ENCODE measurements at regions not wholly inside any gene's neighbourhood (a gene's known extent, or its start where the extent isn't known, plus 50 kb on each side); places are given as distances from the start of the nearest gene placed in this dataset.

DNA sequence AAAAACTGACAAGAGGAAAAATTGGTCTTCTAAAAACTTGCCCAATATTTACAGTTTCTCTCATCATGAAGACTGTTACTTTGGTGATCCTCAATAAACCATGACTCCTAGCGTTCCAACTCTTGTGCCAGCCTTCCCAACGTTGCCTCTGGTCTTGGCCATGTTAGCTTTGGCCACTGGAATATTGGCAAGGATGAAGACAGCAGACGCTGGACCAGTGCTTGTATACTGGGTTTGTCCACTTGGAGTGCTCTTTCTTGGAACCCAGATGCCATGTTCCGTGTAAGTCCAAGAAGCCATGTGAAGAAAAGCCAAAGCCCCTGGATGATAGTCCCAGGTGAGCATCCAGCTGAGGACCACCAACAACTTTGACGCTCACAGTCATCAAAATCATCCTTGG lies 379.6 kb downstream of the NUAK1 start:
- Histone ChIP-seq H3K9me2 (replicated peaks; ENCODE audit: insufficient read depth, low read length) (no peaks in the 10 kb centered on the region), H3K4me2 (ENCODE audit: low read depth, low read length, poor library complexity, severe bottlenecking) (no peak overlapping the region), H3K27me3 (ENCODE audit: low read length) (no peaks in the 10 kb centered on the region), H3K9me3 (ENCODE audit: insufficient read depth, low read length) (no peaks in the 10 kb centered on the region), H3F3A (ENCODE audit: insufficient read depth) (no peaks in the 10 kb centered on the region), H4K20me1 (ENCODE audit: low read depth, low read length) (no peaks in the 10 kb centered on the region), H3K36me3 (ENCODE audit: low read length) (no peaks in the 10 kb centered on the region), H3K9ac (ENCODE audit: low read length) (no peak overlapping the region), H3K4me3 (ENCODE audit: insufficient read depth, low read length, poor library complexity, severe bottlenecking) (no peak overlapping the region), H3K27ac (ENCODE audit: low read depth, low read length) (no peak overlapping the region), H3K79me2 (ENCODE audit: insufficient read depth, low read length) (no peaks in the 10 kb centered on the region), H2AFZ (ENCODE audit: low read depth, low read length, severe bottlenecking) (no peak overlapping the region)
- TF ChIP-seq CTCF (IDR thresholded peaks at IDR 0.05; ENCODE audit: insufficient read depth, low read length, poor library complexity, severe bottlenecking) (no peak), EZH2phosphoT487 (conservative IDR thresholded peaks at IDR 0.05; ENCODE audit: low read length) (no peak)

GRCh38 chr12:105761075-105761474 lies 377.7 kb downstream of the NUAK1 start:
- Histone ChIP-seq H4K20me1 (ENCODE audit: low read depth, low read length) (no peaks in the 10 kb centered on the region), H3K79me2 (ENCODE audit: insufficient read depth, low read length) (no peaks in the 10 kb centered on the region), H3K4me3 (ENCODE audit: insufficient read depth, low read length, poor library complexity, severe bottlenecking) (no peak overlapping the region), H3K36me3 (ENCODE audit: low read length) (no peaks in the 10 kb centered on the region), H3K27ac (ENCODE audit: low read depth, low read length) (no peak overlapping the region), H3K9me2 (replicated peaks; ENCODE audit: insufficient read depth, low read length) (no peaks in the 10 kb centered on the region), H3K4me2 (ENCODE audit: low read depth, low read length, poor library complexity, severe bottlenecking) (no peak overlapping the region), H2AFZ (ENCODE audit: low read depth, low read length, severe bottlenecking) (no peak overlapping the region), H3K9me3 (ENCODE audit: insufficient read depth, low read length) (no peaks in the 10 kb centered on the region), H3K27me3 (ENCODE audit: low read length) (no peaks in the 10 kb centered on the region), H3K9ac (ENCODE audit: low read length) (no peak overlapping the region), H3F3A (ENCODE audit: insufficient read depth) (no peaks in the 10 kb centered on the region)
- TF ChIP-seq EZH2phosphoT487 (conservative IDR thresholded peaks at IDR 0.05; ENCODE audit: low read length) (no peak), CTCF (IDR thresholded peaks at IDR 0.05; ENCODE audit: insufficient read depth, low read length, poor library complexity, severe bottlenecking) (no peak)

DNA sequence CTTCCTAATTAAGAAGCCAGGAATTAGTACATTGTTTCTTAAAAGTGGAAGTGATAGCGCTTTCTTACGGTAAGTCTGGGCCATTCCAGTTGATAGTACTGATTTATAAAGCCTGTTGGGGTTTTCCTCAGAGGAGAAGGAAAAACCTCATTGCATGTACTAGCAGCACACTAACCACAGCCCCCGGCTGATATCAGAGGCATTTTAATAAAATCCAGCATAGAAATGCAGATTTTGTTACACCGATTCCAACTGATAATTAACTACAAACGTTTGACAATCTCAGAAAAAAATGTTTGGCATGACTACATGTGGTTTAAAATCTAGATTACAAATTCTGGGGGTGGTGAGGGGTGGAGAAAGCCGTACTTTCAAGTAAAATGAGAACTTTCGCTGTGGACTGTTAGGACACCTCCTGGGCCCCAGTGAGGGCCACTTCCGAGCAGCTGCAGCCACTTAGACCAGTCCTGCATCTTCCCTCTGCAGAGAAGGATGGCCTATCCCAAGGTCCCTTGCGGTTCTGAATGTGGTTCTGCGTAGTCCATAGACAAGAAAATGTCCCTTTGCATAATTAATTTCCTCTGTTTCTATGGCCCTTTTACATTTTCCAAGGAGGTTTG lies 374.4 kb downstream of the NUAK1 start:
- H3K36me3 ChIP-seq (ENCODE audit: low read length) = no peaks in the 10 kb centered on the region
- TF ChIP-seq CTCF (IDR thresholded peaks at IDR 0.05; ENCODE audit: insufficient read depth, low read length, poor library complexity, severe bottlenecking) = no peak
- no peak for TF ChIP-seq EZH2phosphoT487 (conservative IDR thresholded peaks at IDR 0.05; ENCODE audit: low read length)
- no peak overlapping the region for H3K9ac ChIP-seq (ENCODE audit: low read length)
- no peak overlapping the region for H3K27ac ChIP-seq (ENCODE audit: low read depth, low read length)
- no peaks in the 10 kb centered on the region for H4K20me1 ChIP-seq (ENCODE audit: low read depth, low read length)
- H3K9me3 ChIP-seq (ENCODE audit: insufficient read depth, low read length) = no peaks in the 10 kb centered on the region
- no peaks in the 10 kb centered on the region for H3K9me2 ChIP-seq (replicated peaks; ENCODE audit: insufficient read depth, low read length)
- H3K4me2 ChIP-seq (ENCODE audit: low read depth, low read length, poor library complexity, severe bottlenecking) = no peak overlapping the region
- no peaks in the 10 kb centered on the region for H3K27me3 ChIP-seq (ENCODE audit: low read length)
- H2AFZ ChIP-seq (ENCODE audit: low read depth, low read length, severe bottlenecking) = no peak overlapping the region
- H3F3A ChIP-seq (ENCODE audit: insufficient read depth) = no peaks in the 10 kb centered on the region
- H3K4me3 ChIP-seq (ENCODE audit: insufficient read depth, low read length, poor library complexity, severe bottlenecking) = no peak overlapping the region
- no peaks in the 10 kb centered on the region for H3K79me2 ChIP-seq (ENCODE audit: insufficient read depth, low read length)
